HEK293T (cell line): ENCODE measurements at regions not wholly inside any gene's neighbourhood (a gene's known extent, or its start where the extent isn't known, plus 50 kb on each side); places are given as distances from the start of the nearest gene placed in this dataset.

Experiments
- ARNT ChIP-seq: fragments of 450-650 bp; IDR thresholded peaks from 2 replicates; pipeline ENCODE4 v1.6.1; 2017; ENCODE audit warnings: mild to moderate bottlenecking
- BHLHE40 ChIP-seq: fragments of 450-650 bp; IDR thresholded peaks from 2 replicates; pipeline ENCODE4 v1.6.1; 2016; ENCODE audit warnings: mild to moderate bottlenecking, moderate library complexity, borderline replicate concordance
- ELF4 ChIP-seq: fragments of 450-650 bp; IDR thresholded peaks from 2 replicates; pipeline ENCODE4 v1.6.1; 2017; ENCODE audit warnings: antibody characterized with exemption
- FOXK2 ChIP-seq: fragments of 450-650 bp; IDR thresholded peaks from 2 replicates; pipeline ENCODE4 v1.6.1; 2016; ENCODE audit warnings: mild to moderate bottlenecking
- FOXM1 ChIP-seq: fragments of 450-650 bp; IDR thresholded peaks from 2 replicates; pipeline ENCODE4 v1.6.1; 2017; ENCODE audit warnings: mild to moderate bottlenecking, borderline replicate concordance
- LEF1 ChIP-seq: fragments of 450-650 bp; IDR thresholded peaks from 2 replicates; pipeline ENCODE4 v1.6.1; 2017; ENCODE audit warnings: mild to moderate bottlenecking, borderline replicate concordance
- NFRKB ChIP-seq: fragments of 450-650 bp; IDR thresholded peaks from 2 replicates; pipeline ENCODE4 v1.6.1; 2016; ENCODE audit warnings: mild to moderate bottlenecking, moderate library complexity
- SP1 ChIP-seq: fragments of 450-650 bp; IDR thresholded peaks from 2 replicates; pipeline ENCODE4 v1.6.1; 2017
- SUZ12 ChIP-seq: fragments of 450-650 bp; IDR thresholded peaks from 2 replicates; pipeline ENCODE4 v1.6.1; 2016; ENCODE audit warnings: mild to moderate bottlenecking
- TARDBP ChIP-seq: fragments of 450-650 bp; IDR thresholded peaks from 2 replicates; pipeline ENCODE4 v1.6.1; 2016
- ZNF384 ChIP-seq: fragments of 450-650 bp; IDR thresholded peaks from 2 replicates; pipeline ENCODE4 v1.6.1; 2016

DNA sequence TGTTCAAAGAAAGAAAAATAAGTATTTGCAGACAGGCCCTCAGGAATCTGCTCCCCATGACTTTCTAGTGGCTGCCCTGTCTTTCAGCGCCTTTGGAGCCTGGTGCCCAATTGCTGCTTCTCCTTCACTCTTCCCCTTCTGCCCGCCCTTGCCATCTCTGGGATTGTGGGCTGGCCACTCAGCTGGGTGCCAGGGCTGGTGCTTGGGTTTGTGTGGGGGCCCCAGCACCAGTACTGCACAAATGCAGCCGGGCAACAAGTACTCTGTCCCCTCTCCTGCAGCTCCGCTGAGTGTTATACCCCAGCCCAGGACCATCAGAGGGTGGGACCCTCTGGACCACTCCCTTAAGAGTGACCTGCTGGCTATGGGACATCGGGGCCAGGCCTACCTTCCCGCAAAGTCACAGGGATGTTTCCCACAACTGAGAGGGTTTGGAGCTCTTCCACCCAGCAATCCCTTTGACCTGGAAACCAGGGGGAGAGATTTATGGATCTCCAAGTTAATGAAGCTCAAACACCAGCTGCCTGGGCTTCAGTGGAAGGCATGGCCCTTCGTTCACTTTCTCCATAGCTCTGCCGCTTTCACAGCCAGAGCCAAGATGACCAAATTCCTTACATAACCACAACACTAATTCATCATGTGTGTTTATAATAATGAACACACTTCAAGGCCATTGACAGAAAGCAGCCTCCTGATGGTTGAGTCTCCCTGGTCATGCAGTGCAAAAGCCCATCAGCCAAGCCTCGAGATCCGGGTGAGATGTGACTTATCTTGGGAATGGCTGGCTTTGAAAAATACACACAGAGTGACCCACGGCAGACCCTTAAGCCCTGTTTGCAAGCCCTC, 313.9 kb upstream of the ZNF32 start:
- TF ChIP-seq BHLHE40 (no peak), ARNT (no peak), SUZ12 (no peak), FOXK2 (no peak), ZNF384 (no peak), TARDBP (no peak), FOXM1 (no peak), SP1 (no peak), NFRKB (no peak), LEF1 (no peak), ELF4 (no peak)
